ENCODE measurements at regions not wholly inside any gene's neighbourhood (a gene's known extent, or its start where the extent isn't known, plus 50 kb on each side); places are given as distances from the start of the nearest gene placed in this dataset.
"Not testable (repeated sequence)": the region's sequence is repeated elsewhere in the genome, so short reads cannot be mapped to it uniquely, and the experiment has no call there.

DNA sequence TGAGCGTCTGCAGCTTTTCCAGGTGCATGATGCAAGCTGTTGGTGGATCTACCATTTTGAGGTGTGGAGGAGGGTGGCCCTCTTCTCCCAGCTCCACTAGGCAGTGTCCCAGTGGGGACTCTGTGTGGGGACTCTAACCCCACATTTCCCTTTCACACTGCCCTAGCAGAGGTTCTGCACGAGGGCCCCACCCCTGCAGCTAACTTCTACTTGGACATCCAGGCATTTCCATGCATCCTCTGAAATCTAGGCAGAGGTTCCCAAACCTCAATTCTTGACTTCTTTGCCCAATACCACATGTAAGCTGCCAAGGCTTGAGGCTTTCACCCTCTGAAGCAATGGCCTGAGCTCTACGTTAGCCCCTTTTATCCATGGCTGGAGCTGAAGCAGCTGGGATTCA is 61.4 kb upstream of the HGFAC start:
- not testable (repeated sequence) for DNase-seq (ENCODE audit: low read depth in 4 of 4, low spot score in 1 of 4)

DNA sequence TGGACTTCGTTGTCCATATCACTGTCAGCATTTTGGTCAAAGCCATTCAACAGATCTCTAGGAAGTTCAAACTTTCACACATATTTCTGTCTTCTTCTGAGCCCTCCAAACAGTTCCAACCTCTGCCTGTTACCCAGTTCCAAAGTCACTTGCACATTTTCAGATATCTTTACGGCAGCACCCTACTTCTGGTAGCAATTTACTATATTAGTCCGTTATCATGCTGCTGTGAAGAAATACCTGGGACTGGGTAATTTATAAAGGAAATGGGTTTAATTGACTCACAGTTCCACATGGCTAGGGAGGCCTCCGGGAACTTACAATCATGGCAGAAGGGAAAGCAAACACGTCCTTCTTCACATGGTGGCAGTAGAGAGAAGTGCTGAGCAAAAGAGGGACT is 60.6 kb upstream of the HGFAC start:
- not testable (repeated sequence) for DNase-seq (ENCODE audit: low read depth in 4 of 4, low spot score in 1 of 4)

DNA sequence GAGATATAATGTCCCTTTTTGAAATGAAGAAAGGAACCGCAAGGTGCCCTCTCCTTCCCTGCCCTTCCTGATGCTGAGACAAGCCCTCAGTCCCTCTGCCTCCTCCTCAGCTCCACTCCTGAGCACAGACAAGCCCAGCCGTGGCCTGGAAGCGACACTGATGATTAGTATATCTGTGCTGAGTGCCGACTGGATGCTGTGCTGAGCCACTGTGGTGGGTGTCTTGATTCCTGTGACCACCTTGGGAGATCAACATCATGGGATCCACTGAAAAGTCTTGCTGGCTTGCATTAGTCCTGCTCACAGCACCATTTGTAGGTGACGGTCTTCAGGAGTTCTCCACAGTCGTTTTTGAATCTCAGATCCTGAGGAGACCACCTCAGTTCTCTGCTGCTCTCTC is 59.5 kb upstream of the HGFAC start:
- DNase-seq (ENCODE audit: low read depth in 4 of 4, low spot score in 1 of 4) = no peak

DNA sequence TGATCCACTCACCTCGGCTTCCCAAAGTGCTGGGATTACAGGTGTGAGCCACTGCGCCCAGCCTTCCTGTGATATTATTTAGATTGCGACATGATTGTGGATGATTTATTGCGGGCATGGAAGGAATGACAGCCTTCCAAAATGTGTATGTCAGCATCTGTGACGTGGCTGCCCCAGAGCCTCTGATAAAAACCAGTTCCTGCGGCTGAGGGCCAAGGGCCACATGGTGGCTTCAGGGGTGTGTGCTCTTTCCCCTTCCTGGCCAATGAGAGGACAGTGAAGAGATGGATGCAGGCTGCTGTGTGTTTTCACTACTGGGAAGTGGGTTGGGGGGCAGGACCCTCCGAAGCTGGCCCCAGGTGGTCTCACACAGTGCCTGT is 57.4 kb upstream of the HGFAC start:
- no peak for DNase-seq (ENCODE audit: low read depth in 4 of 4, low spot score in 1 of 4)

DNA sequence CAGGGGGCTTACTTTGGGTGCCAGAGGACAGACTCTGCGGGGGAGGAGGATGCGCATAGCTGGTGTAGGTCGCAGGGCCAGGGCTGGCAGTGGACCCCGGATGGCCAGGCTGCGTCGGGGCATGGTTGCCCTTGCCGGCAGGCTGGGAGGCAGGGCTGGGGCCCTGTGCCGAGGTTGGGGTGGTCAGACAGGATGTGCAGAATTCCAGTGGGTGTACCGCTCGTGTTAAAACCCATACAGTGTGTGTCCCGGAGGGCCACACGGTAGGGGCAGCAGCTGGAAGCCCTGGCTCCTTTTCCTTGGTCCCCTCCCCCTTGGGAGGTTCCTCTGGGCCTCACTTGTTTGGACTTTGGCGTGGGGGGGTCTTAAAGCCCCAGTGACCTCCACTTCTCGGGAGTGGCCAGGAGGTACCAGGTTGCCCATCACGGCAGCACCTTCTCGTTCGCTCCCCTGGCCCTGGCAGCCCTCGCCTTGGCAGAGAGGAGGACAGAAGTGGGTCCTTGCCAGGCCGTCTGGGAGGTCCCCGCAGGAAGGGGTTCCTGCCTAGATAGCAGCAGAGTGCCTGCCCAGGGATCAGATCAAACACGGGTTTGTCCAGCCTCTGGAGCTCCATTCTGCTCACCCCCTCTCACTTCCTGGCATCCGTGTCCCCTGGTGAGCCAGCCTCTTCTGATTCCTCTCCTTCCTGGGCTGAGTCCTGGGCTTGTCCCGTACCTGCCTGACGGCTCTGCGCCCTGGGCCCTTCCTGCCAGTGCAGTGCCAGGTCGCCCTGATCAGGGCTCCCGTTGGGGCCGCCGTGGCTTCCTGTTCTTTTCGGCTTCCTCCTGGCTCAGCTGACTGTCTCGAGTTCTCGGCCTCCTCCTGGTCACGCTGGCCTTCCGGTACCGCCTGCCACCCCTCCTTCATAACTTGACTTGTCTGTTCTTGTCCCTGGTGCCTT is 56.7 kb upstream of the HGFAC start:
- DNase-seq (ENCODE audit: low read depth in 4 of 4, low spot score in 1 of 4) = no peak

DNA sequence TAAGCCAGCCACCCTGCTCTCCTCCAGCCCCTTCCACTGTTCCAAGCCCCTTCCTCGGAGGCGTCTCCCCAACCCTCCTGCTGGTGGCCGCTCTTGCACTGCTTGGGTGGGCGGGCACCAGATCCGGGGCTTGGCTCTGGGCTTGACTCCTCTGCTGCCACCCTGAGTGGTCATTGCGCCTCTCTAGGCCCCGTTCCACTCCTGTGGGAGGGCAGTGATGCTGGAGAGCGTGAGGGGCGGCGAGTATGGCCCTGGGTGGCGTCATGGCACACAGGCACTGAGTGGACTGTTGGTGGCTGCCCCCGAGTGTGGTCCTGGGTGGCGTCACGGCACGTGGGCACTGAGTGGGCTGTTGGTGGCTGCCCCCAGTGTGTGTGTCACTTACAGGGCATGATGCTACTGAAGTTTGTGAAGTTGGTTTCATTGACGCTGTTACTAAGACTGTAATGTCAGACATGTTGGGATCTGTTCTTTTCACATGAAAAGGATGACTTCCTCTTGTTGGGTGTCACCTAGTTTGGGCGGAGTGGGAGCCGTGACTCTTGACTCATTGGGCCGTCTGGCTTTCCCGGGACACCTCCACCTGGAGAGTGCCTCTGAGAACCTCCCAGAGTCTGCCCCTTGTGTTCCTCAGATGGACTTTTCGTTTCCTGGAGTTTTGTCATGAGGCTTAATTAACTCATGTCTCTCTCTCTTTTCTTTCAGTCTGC is 55.9 kb upstream of the HGFAC start:
- no peak for DNase-seq (ENCODE audit: low read depth in 4 of 4, low spot score in 1 of 4)

DNA sequence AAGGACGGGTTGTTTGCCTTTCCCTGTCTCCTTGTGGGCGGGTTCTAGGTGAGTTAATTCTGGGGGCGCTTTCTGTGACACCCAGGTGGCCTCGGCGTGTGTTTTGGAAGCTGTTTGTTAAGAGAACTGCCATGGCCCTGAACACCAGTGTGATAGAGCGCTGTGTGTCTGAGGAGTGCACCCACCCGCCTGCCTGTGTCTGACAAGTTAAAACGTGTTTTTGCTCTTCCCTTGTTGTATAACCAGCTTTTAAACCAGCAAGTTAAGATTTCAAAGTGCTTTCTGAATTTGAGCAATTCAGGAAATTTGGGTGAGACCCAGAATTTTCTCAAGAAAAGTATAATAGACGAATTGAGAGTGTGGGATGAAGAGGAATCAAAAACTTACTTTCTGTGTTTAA is 55.2 kb upstream of the HGFAC start:
- no peak for DNase-seq (ENCODE audit: low read depth in 4 of 4, low spot score in 1 of 4)

DNA sequence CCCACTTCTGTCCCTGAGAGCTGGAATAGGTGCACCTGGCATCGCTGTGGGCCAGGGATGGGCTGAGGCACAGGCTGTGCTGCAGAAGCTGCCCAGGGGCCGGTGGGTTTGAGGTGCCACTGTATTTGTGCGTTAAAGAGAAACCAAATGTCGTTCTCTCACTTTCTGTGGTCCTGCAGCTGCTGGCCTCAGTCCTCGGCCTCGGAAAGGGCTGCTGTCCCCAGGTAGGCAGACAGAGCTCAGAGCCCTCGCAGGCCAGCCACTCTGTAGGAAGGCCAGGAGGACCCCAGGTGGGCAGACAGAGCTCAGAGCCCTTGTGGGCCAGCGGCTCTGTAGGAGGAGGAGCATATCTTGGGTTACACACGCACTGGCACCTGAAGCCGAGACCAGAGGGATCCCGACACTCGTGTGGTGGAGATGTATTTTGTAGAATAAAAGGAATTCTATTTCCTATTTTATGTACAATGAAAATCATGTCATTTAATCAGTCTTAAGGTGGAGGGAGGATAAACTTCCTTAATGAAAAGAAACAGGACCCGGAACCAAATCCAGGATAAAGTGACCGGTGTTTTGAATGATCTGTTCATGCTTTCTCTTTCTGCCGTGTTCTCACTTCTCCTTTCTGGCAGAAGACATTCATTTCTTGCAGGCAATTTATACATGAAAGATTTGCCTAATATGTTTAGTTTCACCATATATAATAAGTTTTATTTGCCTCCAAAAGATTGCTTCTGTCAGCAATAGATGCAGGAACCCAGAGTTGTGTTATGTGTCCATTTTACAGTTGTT is 54.4 kb upstream of the HGFAC start:
- DNase-seq (ENCODE audit: low read depth in 4 of 4, low spot score in 1 of 4) = no peak

DNA sequence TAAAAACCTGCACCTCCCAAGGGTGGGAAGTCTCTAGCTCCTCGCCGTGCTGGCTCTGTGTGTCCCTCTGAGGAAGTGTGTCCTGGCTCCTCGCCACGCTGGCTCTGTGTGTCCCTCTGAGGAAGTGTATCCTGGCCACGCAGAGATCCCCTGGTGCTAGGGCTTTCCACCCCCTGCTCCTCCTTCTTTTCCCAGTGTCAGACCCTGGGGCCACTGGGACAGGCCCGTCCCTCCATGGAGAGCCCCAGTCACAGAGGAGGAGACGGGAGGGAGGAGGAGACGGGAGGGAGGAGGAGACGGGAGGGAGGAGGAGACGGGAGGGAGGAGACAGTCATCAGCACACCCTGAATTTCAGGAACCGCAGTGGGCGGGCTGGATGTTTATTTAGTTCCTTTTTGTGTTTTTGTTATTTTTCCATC is 53.8 kb upstream of the HGFAC start:
- no peak for DNase-seq (ENCODE audit: low read depth in 4 of 4, low spot score in 1 of 4)

DNA sequence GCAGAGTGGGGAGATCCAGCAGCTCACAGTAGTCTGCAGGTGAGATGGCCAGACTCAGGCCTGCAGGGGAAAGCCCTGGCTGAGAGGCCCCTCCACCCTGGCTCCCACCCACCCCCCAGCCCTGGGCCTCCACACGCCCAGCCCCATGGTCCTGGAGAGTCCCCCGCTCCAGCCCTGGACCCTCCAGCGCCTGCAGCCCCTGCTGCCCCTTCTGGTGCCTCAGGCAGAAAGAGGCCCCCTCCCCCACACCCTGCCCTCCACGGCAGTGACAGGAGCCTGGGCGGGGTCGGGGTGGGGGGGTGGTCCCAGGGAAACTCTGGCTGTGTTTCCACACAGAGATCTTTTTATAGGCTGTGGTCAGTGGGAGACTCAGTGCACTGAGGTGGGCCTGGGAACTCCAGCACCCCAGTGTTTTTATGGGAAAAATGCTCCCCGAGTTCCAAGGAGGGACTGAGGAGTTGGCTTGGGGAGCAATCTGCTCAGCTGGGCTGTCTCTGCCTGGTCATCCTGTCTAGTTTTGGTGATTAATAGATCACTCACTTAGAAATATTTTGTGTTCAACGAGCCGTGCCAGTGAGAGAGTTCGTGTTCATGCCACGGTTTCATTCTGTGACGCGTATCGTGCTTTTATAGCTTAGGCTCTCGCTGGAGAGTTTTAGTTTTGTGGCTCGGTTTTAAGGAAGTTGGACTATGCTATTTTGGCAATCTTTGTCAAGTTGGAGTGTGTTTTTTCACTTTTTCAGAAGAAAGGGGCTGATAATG is 53.1 kb upstream of the HGFAC start:
- no peak for DNase-seq (ENCODE audit: low read depth in 4 of 4, low spot score in 1 of 4)

DNA sequence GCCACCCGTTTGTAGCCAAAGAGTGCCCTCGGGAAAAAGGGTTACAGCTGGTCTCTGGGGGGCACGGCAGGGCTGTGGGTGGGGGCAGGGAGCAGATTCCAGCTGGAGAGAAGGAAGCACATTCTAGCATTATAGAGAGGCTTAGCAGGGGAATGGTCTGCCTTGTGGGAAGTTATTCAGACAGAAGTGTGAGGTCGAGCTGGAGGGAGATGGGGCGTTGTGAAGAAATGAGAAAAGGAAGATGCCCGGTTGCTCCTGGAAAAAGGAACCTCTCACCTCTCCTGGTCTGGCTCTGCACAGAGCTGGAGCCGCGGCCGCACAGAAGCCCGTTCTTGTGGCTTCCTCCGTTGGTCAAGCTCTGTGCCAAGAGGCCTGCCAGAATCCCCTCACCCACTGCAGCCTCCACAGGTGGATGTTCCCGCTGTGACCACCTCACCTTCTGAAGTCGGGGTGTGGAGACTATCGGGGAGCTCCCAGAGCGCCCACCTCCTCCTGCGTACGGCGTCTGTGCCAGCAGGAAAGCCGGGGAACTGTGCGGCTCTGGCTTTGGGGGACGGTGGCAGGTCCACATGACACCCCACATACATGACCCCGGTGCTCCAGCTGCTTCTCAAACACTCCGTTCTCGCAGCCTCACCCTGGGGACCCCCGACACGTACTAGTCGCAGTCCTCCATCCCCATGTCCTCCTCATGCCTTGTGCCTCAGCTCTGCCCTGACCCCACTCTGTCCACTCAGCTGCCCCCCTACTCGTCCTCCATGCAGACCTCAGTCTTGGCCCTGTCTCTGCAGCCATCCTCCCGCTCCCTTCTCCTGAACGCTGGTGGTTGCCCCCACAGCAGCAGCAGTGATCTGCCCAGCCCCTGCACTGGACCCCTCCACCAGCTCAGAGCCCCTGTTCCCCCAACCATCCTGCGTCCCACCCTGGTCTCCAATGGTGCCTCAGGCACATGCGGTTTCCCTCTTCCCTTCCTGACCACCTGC is 52.2 kb upstream of the HGFAC start:
- no peak for DNase-seq (ENCODE audit: low read depth in 4 of 4, low spot score in 1 of 4)

DNA sequence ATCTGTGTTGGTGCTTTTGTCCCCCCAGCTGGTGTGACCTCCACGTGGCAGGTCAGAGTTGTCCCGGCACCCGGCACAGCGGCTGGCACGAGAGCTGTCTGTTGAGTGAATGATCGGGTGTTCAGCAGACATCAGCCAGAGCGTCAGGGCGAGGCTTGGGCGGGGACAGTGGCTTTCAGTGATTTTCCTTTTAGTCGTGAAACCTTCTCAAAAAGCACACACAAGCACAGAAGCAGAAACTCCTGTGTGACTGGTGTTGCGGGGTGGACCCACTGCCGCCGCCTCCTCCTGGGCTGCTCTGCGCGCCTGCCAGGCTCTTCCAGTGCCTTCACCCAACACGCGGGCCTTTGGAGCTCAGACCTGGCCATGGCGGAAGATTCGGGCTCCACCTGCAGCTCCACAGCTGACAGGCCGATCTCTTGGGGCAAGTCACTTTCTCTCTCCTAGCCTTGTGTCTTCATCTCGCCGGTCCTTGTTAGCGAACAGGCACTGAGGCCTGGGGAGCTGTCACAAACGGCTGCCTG is 51.4 kb upstream of the HGFAC start:
- no peak for DNase-seq (ENCODE audit: low read depth in 4 of 4, low spot score in 1 of 4)

DNA sequence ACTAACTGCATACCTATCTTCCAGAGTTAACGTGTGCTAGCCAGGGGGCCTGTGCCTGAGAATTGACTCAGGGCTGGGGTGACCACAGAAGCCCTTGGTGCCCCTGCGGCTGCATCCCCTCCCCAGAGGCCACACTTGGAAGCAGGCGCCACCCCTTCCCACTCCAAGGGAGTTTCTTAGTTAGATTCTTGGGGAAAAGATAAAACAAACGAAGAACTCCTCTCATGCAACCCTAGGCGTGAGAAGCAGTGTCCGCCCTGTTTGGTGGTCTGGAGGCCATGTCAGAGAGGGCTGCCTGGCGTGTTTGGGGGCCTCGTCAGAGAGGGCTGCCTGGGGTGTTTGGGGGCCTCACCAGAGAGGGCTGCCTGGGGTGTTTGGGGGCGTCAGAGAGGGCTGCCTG is 50.3 kb upstream of the HGFAC start:
- no peak for DNase-seq (ENCODE audit: low read depth in 4 of 4, low spot score in 1 of 4)
